Fibroblast of mammary gland (primary cell): ENCODE measurements at regions not wholly inside any gene's neighbourhood (a gene's known extent, or its start where the extent isn't known, plus 50 kb on each side); places are given as distances from the start of the nearest gene placed in this dataset.

Source experiments
- DNase-seq: peaks from one replicate; pipeline ENCODE4 v3.0.0-alpha.2; 2010; ENCODE audit warnings: low read depth
- H3K4me3 ChIP-seq: 2 replicates; pipeline ENCODE4 v1.5.1; 2011; ENCODE audit warnings: low read depth, mild to moderate bottlenecking, low read length, moderate library complexity; ENCODE audit not compliant: control insufficient read depth
- CTCF ChIP-seq: conservative IDR thresholded peaks from 2 replicates; pipeline ENCODE4 v1.5.1; 2011; ENCODE audit warnings: low read depth, low read length, inconsistent platforms; ENCODE audit not compliant: control insufficient read depth, insufficient read depth

- TF ChIP-seq CTCF, result no peak
- no peak overlapping the region for H3K4me3 ChIP-seq
- DNase-seq, result no peak
These were observed 289.6 kb downstream of the DTWD2 start for GRCh38 chr5:118698774-118699173.

- TF ChIP-seq CTCF, result no peak
- no peak for DNase-seq
These were observed 292.3 kb downstream of the DTWD2 start for GRCh38 chr5:118696076-118696475.

GRCh38 chr5:118692811-118693342, 295.5 kb downstream of the DTWD2 start:
- no peak overlapping the region for H3K4me3 ChIP-seq
- no peak for TF ChIP-seq CTCF
- no peak for DNase-seq

More at GRCh38 chr5:118696076-118696475, 292.3 kb downstream of the DTWD2 start:
- H3K4me3 ChIP-seq, result no peak overlapping the region

GRCh38 chr5:118687661-118688621, 300.4 kb downstream of the DTWD2 start:
- no peak for TF ChIP-seq CTCF
- no peak for DNase-seq
- no peak overlapping the region for H3K4me3 ChIP-seq

GRCh38 chr5:118687100-118687499, 301.2 kb downstream of the DTWD2 start:
- DNase-seq, result no peak
- no peak for TF ChIP-seq CTCF

GRCh38 chr5:118681655-118682054, 306.7 kb downstream of the DTWD2 start:
- DNase-seq, result no peak
- H3K4me3 ChIP-seq, result no peak overlapping the region
- no peak for TF ChIP-seq CTCF

More at GRCh38 chr5:118687100-118687499, 301.2 kb downstream of the DTWD2 start:
- H3K4me3 ChIP-seq, result no peak overlapping the region
